SK-N-SH treated with all-trans-retinoic acid at 6 μM for 48 hours (cell line): ENCODE measurements at regions not wholly inside any gene's neighbourhood (a gene's known extent, or its start where the extent isn't known, plus 50 kb on each side); places are given as distances from the start of the nearest gene placed in this dataset.

Experiments
- ARNTL ChIP-seq: fragments of 450-650 bp; formaldehyde crosslinking; IDR thresholded peaks from 2 replicates; pipeline ENCODE4 v1.5.0; 2020; ENCODE audit warnings: low read depth, mild to moderate bottlenecking, moderate library complexity, borderline replicate concordance
- BACH2 ChIP-seq: fragments of 250-450 bp; sonication (Bioruptor Pico); IDR thresholded peaks from 2 replicates; pipeline ENCODE4 v1.9.0; 2021; ENCODE audit warnings: mild to moderate bottlenecking, borderline replicate concordance
- CREB5 ChIP-seq: fragments of 250-450 bp; sonication (Bioruptor Pico); IDR thresholded peaks from 2 replicates; pipeline ENCODE4 v1.5.1; 2020; ENCODE audit warnings: low read depth, mild to moderate bottlenecking, moderate library complexity
- GLIS3 ChIP-seq: fragments of 250-450 bp; sonication (Bioruptor Pico); IDR thresholded peaks from 2 replicates; pipeline ENCODE4 v1.5.0; 2020; ENCODE audit warnings: mild to moderate bottlenecking, moderate library complexity
- ISL1 ChIP-seq: fragments of 250-450 bp; sonication (Bioruptor Pico); IDR thresholded peaks from 2 replicates; pipeline ENCODE4 v2.1.2; 2022; ENCODE audit warnings: mild to moderate bottlenecking, moderate library complexity
- OSR1 ChIP-seq: fragments of 250-450 bp; sonication (Bioruptor Pico); IDR thresholded peaks from 2 replicates; pipeline ENCODE4 v1.8.0; 2022; ENCODE audit warnings: moderate library complexity, mild to moderate bottlenecking, inconsistent platforms
- ZFP3 ChIP-seq: fragments of 250-450 bp; sonication (Bioruptor Pico); IDR thresholded peaks from 2 replicates; pipeline ENCODE4 v1.5.0; 2020; ENCODE audit warnings: mild to moderate bottlenecking, moderate library complexity
- TF ChIP-seq, protein P1 (sequence below): fragments of 250-450 bp; sonication (Bioruptor Pico); IDR thresholded peaks from 2 replicates; pipeline ENCODE4 v1.8.0; 2020; ENCODE audit warnings: mild to moderate bottlenecking, moderate library complexity, borderline replicate concordance

DNA sequence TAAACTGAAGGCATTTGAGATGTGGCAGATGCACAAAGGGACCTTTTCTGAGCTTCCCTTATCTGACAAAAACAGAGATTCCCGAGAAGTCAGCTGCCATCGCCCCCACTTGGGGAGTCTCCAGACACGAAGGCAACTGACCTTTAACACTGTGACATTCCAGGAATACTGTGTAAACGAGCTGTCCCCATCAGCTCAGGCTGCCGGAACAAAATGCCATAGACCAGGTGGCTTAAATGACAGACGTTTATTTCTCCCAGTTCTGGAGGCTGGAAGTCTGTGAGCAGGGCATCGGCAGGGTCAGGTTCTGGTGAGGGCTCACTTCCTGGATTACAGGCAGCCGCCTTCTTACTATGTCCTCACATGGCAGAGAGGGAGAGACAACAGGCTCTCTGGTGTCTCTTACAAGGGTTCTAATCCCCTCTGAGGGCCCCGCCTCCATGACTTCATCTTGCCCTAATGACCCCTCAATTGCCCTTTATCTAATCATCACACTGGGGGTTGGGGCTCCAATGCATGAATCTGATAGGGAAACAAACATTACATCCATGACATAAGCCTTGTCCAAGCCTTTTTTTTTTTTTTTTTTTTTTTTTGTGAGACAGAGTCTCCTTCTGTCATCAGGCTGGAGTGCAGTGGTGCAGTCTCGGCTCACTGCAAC lies 178.5 kb upstream of the RPL38 start:
- TF ChIP-seq CREB5 (CRISPR knock-in tag), result no peak
- no peak for TF ChIP-seq OSR1 (CRISPR knock-in tag)
- TF ChIP-seq GLIS3, result no peak
- TF ChIP-seq ZFP3 (CRISPR knock-in tag), result no peak
- TF ChIP-seq ISL1 (CRISPR knock-in tag), result no peak
- TF ChIP-seq ARNTL (CRISPR knock-in tag), result no peak
- TF ChIP-seq, protein P1, sequence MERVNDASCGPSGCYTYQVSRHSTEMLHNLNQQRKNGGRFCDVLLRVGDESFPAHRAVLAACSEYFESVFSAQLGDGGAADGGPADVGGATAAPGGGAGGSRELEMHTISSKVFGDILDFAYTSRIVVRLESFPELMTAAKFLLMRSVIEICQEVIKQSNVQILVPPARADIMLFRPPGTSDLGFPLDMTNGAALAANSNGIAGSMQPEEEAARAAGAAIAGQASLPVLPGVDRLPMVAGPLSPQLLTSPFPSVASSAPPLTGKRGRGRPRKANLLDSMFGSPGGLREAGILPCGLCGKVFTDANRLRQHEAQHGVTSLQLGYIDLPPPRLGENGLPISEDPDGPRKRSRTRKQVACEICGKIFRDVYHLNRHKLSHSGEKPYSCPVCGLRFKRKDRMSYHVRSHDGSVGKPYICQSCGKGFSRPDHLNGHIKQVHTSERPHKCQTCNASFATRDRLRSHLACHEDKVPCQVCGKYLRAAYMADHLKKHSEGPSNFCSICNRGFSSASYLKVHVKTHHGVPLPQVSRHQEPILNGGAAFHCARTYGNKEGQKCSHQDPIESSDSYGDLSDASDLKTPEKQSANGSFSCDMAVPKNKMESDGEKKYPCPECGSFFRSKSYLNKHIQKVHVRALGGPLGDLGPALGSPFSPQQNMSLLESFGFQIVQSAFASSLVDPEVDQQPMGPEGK, result no peak
- no peak for TF ChIP-seq BACH2 (CRISPR knock-in tag)
